Parathyroid adenoma (tissue), 2 donors: ENCODE measurements at regions not wholly inside any gene's neighbourhood (a gene's known extent, or its start where the extent isn't known, plus 50 kb on each side); places are given as distances from the start of the nearest gene placed in this dataset.

Experiments
- H2AFZ ChIP-seq: fragments of 300-600 bp; sonication (generic); one replicate; pipeline ENCODE4 v1.7.0; 2017; ENCODE audit warnings: antibody characterized with exemption, mild to moderate bottlenecking
- H3K27ac ChIP-seq: fragments of 300-600 bp; sonication (generic); one replicate; pipeline ENCODE4 v1.7.0; 2017
- H3K27me3 ChIP-seq: fragments of 300-600 bp; sonication (generic); one replicate; pipeline ENCODE4 v1.7.0; 2017; ENCODE audit warnings: low read length; ENCODE audit not compliant: control insufficient read depth, insufficient read depth
- H3K36me3 ChIP-seq: fragments of 300-600 bp; sonication (generic); one replicate; pipeline ENCODE4 v1.7.0; 2017; ENCODE audit warnings: low read length; ENCODE audit not compliant: control insufficient read depth, insufficient read depth
- H3K4me1 ChIP-seq: fragments of 300-600 bp; sonication (generic); one replicate; pipeline ENCODE4 v1.7.0; 2017; ENCODE audit warnings: control low read depth
- H3K4me2 ChIP-seq: fragments of 300-600 bp; sonication (generic); one replicate; pipeline ENCODE4 v1.7.0; 2017; ENCODE audit warnings: low read length
- H3K4me3 ChIP-seq: fragments of 300-600 bp; sonication (generic); one replicate; pipeline ENCODE4 v1.7.0; 2017; ENCODE audit warnings: low read depth, low read length
- H3K79me2 ChIP-seq: fragments of 300-600 bp; sonication (generic); one replicate; pipeline ENCODE4 v1.7.0; 2017; ENCODE audit warnings: control low read depth
- H3K9ac ChIP-seq: fragments of 300-600 bp; sonication (generic); one replicate; pipeline ENCODE4 v1.7.0; 2017; ENCODE audit warnings: mild to moderate bottlenecking
- H3K9me3 ChIP-seq: fragments of 300-600 bp; sonication (generic); one replicate; pipeline ENCODE4 v1.7.0; 2017; ENCODE audit warnings: low read length; ENCODE audit not compliant: control insufficient read depth
- TF ChIP-seq, protein P1 (sequence below): fragments of 300-600 bp; sonication (generic); IDR thresholded peaks from one replicate; pipeline ENCODE4 v1.7.0; 2017; ENCODE audit warnings: antibody characterized with exemption, mild to moderate bottlenecking
- donor health status: primary hyperparathyroidism.

DNA sequence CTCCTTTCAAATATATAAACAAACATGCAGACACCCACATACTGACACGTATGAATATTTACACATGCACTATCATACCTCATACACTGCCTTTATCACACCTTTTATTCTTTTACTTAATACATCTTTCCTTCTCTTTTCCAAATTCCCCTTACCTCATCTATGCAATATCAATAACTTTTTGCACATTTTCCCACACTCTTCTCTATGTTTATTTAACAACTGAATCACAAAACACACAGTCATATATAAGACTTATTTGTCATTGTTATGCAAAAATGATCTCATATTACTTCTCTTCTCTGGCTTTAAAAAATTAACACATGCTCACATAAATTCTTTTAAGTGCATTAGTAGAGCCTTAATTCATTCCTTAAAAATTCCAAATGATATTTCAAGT, 461.4 kb downstream of the DIPK2A start:
- H3K9me3 ChIP-seq = no peaks in the 10 kb centered on the region
- TF ChIP-seq, protein P1, sequence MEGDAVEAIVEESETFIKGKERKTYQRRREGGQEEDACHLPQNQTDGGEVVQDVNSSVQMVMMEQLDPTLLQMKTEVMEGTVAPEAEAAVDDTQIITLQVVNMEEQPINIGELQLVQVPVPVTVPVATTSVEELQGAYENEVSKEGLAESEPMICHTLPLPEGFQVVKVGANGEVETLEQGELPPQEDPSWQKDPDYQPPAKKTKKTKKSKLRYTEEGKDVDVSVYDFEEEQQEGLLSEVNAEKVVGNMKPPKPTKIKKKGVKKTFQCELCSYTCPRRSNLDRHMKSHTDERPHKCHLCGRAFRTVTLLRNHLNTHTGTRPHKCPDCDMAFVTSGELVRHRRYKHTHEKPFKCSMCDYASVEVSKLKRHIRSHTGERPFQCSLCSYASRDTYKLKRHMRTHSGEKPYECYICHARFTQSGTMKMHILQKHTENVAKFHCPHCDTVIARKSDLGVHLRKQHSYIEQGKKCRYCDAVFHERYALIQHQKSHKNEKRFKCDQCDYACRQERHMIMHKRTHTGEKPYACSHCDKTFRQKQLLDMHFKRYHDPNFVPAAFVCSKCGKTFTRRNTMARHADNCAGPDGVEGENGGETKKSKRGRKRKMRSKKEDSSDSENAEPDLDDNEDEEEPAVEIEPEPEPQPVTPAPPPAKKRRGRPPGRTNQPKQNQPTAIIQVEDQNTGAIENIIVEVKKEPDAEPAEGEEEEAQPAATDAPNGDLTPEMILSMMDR = no peak
- H3K27me3 ChIP-seq = no peaks in the 10 kb centered on the region

DNA sequence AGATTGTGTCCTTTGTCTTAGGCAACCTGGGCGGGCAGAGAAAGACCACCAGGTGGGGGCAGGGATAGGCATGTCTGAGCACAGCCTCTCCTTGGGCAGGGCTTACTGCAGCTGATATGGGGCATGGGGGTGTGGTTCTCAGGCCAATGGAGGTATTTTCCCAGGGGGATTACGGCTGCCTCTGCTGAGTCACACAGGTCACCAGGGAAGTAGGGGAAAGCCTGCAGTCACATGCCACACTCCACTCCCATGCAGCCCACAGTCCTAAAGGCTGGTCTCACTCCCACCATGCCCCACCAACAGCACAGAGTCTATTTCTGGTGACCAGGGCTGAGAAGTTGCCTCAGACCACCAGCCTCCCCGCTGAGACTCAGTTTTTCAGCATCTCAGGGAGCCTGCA, 466.4 kb downstream of the DIPK2A start:
- Histone ChIP-seq H3K4me1 (no peaks in the 10 kb centered on the region), H2AFZ (no peak overlapping the region), H3K36me3 (no peaks in the 10 kb centered on the region), H3K79me2 (no peaks in the 10 kb centered on the region), H3K4me2 (no peak overlapping the region), H3K4me3 (no peak overlapping the region), H3K27me3 (no peaks in the 10 kb centered on the region), H3K27ac (no peak overlapping the region), H3K9me3 (no peaks in the 10 kb centered on the region), H3K9ac (no peak overlapping the region)
- TF ChIP-seq, protein P1 = no peak

More for the DNA sequence above, 461.4 kb downstream of the DIPK2A start:
- Histone ChIP-seq H3K36me3 (no peaks in the 10 kb centered on the region), H2AFZ (no peak overlapping the region), H3K9ac (no peak overlapping the region), H3K4me1 (no peaks in the 10 kb centered on the region), H3K4me2 (no peak overlapping the region), H3K27ac (no peak overlapping the region), H3K4me3 (no peak overlapping the region), H3K79me2 (no peaks in the 10 kb centered on the region)

DNA sequence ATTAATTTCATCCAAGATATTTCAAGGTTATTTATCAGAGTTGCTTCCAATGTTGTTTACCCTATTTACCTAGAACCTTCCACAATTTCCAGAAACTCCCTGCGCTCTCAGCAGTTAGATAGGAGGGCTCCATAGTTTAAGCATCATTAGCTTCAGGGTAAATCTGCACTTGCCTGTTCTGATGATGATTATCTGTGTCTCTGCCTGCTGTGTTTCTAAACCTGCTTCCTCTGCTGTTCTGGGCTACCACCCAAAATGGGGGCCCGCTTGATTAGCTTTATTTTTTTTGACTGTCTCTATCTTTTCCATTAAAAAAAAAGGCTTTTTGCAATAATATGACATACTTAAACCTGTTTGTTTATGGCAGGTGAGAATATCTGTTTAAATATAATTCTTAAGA, 472.4 kb downstream of the DIPK2A start:
- Histone ChIP-seq H3K27me3 (no peaks in the 10 kb centered on the region), H3K27ac (no peak overlapping the region), H2AFZ (no peak overlapping the region), H3K4me3 (no peak overlapping the region), H3K9ac (no peak overlapping the region), H3K79me2 (no peaks in the 10 kb centered on the region), H3K4me2 (no peak overlapping the region), H3K9me3 (no peaks in the 10 kb centered on the region), H3K4me1 (no peaks in the 10 kb centered on the region), H3K36me3 (no peaks in the 10 kb centered on the region)
- TF ChIP-seq, protein P1 = no peak

DNA sequence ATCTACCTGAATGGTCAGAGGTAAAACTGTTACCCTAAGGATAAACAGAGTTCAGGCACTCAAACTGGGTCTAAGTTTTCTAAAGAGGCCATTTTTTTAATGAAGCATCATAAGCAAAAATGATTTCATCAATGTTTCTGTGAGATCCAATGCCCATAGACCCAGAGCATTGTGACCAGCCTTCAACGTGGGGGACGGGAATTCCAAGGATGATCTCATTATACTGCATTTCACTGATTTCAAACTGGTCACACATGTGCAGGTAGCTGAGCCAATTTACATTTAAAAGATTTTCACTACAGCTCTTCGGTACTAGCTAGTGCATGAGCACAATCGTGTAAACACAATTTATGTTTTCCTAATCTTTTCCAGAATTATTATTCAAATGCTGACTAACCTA, 472.9 kb downstream of the DIPK2A start:
- H3K9me3 ChIP-seq = no peaks in the 10 kb centered on the region
- H3K27ac ChIP-seq = no peak overlapping the region
- H3K4me1 ChIP-seq = no peaks in the 10 kb centered on the region
- H3K27me3 ChIP-seq = no peaks in the 10 kb centered on the region
- H3K4me2 ChIP-seq = no peak overlapping the region
- no peaks in the 10 kb centered on the region for H3K36me3 ChIP-seq
- TF ChIP-seq, protein P1 = no peak
- no peak overlapping the region for H2AFZ ChIP-seq
- H3K79me2 ChIP-seq = no peaks in the 10 kb centered on the region
- no peak overlapping the region for H3K4me3 ChIP-seq
- no peak overlapping the region for H3K9ac ChIP-seq

DNA sequence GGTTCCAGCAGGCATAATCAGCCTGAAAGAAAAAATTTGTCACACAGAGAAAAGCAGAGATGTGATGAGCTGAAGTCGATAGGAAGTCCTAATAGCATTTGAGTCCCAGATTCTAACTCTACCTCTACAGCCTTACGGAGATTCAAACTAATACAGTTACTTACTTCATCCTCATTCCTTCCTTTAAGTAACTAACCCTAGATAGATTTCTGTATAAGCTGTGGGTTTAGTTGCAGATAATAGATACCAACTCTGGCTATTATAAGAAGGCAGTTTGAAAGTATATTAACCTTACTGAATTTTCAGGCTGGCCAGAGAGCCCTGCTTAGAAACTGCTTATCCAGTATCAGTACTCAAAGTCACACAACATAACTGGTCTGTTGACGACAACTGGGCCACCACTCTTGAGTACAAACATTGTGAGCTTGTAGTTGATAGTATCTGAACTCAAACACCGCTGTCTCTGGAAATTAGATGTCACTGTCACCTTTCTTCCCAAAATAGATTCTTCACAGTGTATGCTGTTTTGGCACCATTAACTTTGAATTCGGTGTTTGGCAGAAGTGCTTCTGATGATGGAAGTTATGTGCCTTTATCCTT, 484.3 kb downstream of the DIPK2A start:
- Histone ChIP-seq H3K9me3 (no peaks in the 10 kb centered on the region), H3K4me2 (no peak overlapping the region), H3K36me3 (no peaks in the 10 kb centered on the region), H2AFZ (no peak overlapping the region), H3K27ac (no peak overlapping the region), H3K27me3 (no peaks in the 10 kb centered on the region), H3K79me2 (no peaks in the 10 kb centered on the region), H3K4me3 (no peak overlapping the region), H3K9ac (no peak overlapping the region), H3K4me1 (no peaks in the 10 kb centered on the region)
- TF ChIP-seq, protein P1 = no peak
